Adrenal gland (tissue), 5 donors: ENCODE measurements at regions not wholly inside any gene's neighbourhood (a gene's known extent, or its start where the extent isn't known, plus 50 kb on each side); places are given as distances from the start of the nearest gene placed in this dataset.

Experiments
- POLR2A ChIP-seq, 2 donors: fragments of 450-650 bp; IDR thresholded peaks; one replicate each; pipeline ENCODE4 v1.6.1; 2017; ENCODE audit warnings: antibody characterized with exemption in 2 of 2, mild to moderate bottlenecking in 2 of 2, moderate library complexity in 1 of 2
- TF ChIP-seq, protein P1 (sequence below), 6 experiments: fragments of 450-650 bp in 4 of 6; fragments of 200-600 bp in 2 of 6; sonication (generic) in 1 of 6; IDR thresholded peaks; 1 replicate in 5 of 6; 2 replicates in 1 of 6; pipeline versions ENCODE4 v1.5.1 to v1.8.0; 2016 to 2021; ENCODE audit warnings: antibody characterized with exemption in 6 of 6, mild to moderate bottlenecking in 2 of 6, moderate library complexity in 1 of 6
- donor health status: DM: no; HTN: no; CAD: no.

- TF ChIP-seq, protein P1, sequence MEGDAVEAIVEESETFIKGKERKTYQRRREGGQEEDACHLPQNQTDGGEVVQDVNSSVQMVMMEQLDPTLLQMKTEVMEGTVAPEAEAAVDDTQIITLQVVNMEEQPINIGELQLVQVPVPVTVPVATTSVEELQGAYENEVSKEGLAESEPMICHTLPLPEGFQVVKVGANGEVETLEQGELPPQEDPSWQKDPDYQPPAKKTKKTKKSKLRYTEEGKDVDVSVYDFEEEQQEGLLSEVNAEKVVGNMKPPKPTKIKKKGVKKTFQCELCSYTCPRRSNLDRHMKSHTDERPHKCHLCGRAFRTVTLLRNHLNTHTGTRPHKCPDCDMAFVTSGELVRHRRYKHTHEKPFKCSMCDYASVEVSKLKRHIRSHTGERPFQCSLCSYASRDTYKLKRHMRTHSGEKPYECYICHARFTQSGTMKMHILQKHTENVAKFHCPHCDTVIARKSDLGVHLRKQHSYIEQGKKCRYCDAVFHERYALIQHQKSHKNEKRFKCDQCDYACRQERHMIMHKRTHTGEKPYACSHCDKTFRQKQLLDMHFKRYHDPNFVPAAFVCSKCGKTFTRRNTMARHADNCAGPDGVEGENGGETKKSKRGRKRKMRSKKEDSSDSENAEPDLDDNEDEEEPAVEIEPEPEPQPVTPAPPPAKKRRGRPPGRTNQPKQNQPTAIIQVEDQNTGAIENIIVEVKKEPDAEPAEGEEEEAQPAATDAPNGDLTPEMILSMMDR (IDR thresholded peaks at IDR 0.05) = no peak
- no peak for TF ChIP-seq POLR2A (IDR thresholded peaks at IDR 0.05)
Observed at GRCh38 chr6:126113261-126113660, 126.9 kb downstream of the TRMT11 start.
